HG02870 (cell line): ENCODE measurements at regions not wholly inside any gene's neighbourhood (a gene's known extent, or its start where the extent isn't known, plus 50 kb on each side); places are given as distances from the start of the nearest gene placed in this dataset.
A peak's percentile ranks its signal among the peaks of the same experiment; 100 is the strongest.
"Not testable (repeated sequence)": the region's sequence is repeated elsewhere in the genome, so short reads cannot be mapped to it uniquely, and the experiment has no call there.

ENCODE experiments used
- ATAC-seq: cut with Tn5 transposase; IDR thresholded peaks from one replicate; pipeline ENCODE4 v1.9.1; 2021; ENCODE audit warnings: mild to moderate bottlenecking, moderate library complexity; ENCODE audit not compliant: unreplicated experiment

DNA sequence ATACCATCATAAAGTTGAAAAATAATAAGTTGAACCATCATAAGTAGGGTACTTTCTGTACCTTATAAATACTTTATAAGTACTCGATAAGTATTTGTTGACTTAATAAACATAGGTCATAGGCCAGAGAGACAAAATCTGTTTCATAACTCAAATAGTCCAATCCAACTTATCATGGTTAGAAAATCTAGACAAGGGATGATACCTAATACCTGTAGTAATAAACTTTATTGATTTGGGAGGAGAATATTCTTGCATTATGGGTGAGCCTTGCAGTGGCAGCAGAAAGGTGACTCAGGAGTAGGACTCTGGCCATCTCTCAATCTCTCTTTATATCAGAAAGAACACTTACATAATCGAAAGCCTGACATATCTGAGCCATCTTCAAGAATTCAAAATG is 466.8 kb upstream of the GRIN3A start:
- no peak for ATAC-seq

DNA sequence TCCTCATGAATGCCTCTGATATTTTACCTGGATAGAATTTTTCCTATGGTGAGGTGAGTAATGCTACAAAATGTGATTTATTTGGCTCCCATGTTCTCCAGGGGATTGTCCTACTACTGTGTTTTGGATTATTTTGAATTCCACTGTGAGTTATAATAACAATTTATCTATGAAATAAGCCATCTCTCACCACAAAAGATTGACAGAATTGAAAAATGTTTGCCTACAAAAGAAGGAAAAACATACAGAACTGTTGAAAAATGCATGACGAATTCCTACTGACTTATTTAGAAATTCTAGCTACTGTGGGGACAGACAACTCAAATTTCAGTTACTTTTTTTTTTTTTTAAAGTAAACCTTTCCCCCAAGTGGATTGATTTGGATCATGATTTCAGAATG is 463.7 kb upstream of the GRIN3A start:
- no peak for ATAC-seq

DNA sequence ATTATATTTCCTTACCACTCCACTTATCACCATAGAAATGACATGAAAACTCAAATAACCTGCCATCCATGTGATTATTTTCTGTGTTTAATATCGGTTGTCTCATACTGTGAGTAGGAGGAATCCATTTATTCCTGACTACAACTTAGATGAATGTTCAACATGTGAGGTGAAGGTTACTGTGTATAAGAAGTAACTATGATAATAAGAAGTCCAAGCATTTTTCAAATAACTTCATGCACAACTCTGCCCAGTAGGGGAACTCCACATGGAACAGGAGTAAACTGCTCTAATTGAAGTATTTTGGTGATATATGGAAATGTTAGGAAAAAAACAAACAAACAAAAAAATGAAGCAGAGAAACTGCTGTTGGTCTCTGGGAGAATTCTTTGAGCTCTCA is 447.5 kb upstream of the GRIN3A start:
- ATAC-seq, result no peak

DNA sequence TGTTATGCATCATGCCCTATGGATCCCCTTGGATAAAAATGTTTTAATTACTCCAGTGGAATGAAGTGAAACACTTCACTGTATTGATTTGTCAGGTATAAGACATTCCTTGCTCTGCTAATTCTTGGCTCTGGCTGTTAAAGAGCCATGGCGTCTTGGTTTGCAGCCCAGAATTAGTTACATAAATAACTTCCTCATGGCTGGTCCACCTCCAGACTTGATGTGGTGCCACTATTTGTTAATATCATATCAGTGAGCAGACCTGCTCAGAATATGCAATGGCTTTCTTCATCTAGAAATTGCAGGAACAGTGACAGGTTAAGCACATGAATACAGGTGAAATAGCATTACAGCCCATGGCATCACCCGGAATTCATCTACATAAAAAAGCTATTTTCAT is 446.9 kb upstream of the GRIN3A start:
- no peak for ATAC-seq

DNA sequence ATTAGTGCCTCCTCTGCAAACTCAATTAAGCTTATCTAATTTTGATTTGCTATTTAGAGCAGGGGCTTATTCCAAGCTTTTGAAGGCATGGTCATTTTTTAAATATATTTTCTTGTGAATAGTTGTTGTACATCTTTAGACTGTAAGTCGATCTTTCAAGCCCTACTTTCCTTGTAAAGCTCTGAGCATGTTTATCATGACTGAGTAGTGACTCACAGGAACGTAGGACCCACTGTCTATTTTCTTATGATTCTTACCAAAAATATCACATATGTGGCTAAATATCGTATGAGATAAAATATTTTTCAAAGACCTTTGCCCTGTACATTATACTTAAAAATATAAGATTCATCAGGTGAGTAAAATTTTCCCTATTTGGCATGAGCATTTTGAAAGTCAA is 440.4 kb upstream of the GRIN3A start:
- no peak for ATAC-seq

DNA sequence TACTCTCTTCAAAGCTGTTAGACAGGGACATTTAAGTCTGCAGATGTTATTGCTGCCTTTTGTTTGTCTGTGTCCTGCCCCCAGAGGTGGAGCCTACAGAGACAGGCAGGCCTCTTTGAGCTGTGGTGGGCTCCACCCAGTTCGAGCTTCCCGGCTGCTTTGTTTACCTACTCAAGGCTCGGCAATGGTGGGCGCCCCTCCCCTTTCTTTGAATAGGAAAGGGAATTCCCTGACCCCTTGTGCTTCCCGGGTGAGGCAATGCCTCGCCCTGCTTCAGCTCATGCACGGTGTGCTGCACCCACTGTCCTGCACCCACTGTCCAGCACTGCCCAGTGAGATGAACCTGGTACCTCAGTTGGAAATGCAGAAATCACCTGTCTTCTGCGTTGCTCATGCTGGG is 435.8 kb upstream of the GRIN3A start:
- ATAC-seq, result not testable (repeated sequence)

DNA sequence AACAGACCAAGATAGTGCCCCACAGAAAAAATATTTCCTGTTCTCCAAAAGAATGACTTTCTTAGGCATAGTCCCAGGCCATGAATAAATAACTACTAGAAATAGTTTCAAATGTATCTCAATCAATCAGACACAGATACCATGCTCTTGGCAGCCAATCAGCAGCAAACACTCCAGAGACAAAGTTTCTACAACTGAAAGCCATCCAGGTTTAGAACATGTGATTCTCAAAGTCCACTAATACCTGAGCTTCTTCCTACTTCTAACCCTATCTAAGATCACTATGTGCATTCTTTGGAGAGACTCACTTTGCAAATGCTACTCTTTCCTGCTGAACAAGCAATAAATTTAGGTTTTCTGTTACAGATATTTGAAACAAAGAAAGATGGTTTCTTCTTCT is 425.8 kb upstream of the GRIN3A start:
- ATAC-seq, result no peak

DNA sequence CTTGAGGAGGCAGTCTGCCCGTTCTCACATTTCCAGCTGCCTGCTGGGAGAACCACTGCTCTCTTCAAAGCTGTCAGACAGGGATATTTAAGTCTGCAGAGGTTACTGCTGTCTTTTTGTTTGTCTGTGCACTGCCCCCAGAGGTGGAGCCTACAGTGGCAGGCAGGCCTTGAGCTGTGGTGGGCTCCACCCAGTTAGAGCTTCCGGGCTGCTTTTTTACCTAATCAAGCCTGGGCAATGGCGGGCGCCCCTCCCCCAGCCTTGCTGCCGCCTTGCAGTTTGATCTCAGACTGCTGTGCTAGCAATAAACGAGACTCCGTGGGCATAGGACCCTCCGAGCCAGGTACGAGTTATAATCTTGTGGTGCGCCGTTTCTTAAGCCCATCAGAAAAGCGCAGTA is 414.6 kb upstream of the GRIN3A start:
- not testable (repeated sequence) for ATAC-seq

DNA sequence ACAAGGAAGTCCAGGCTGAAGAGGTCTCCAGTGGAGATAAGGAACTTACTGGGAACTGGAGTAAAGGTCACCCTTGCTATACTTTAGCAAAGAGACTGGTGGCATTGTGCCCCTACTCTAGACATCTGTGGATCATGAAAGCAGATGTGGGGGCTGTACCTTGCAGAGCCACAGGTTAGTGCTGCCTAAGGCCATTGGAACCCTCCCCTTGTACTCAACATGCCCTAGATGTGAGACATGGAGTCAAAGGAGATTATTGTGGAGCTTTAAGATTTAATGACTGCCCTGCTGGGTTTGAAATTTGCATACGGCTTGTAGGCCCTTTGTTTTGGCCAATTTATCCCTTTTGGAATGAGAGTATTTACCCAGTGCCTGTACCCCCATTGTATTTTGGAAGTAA is 397.3 kb upstream of the GRIN3A start:
- no peak for ATAC-seq

DNA sequence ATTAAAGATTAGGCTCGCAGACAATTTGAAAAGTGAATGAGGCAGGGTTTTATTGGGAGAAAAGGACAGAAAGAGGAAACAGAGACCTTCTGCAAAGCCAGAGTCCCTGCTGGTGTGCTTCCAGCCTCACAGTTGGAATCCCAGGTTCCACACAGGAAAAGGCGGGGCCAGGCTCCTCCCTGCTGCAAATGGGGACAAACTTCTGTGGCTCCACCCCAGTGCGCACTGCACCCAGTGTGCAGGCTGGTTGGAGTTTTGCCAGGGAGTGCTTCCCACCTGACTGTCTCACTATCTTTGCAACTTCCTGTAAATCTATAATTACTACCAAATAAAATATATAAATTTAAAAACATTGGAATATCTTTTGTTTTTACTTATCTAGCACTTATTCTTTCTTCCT is 386.0 kb upstream of the GRIN3A start:
- ATAC-seq, result no peak

DNA sequence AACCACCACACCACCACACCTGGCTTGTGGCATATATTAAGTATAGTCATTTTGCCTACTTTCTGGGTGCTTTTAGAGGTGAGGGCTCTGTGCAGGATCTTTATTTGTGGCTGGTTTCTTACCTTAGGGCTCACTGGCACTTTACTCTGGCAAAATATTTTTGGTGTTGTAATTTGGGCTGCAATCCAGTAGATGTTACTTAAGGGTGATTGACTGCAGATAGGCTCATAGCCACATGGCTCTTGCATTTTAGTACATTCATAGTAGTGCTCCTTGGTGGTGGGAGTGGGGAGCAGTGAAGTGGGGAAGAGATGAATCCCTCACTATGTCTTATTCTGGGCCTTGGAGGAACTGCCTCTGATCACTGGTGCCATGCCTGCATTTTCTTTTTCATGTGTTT is 376.1 kb upstream of the GRIN3A start:
- no peak for ATAC-seq

DNA sequence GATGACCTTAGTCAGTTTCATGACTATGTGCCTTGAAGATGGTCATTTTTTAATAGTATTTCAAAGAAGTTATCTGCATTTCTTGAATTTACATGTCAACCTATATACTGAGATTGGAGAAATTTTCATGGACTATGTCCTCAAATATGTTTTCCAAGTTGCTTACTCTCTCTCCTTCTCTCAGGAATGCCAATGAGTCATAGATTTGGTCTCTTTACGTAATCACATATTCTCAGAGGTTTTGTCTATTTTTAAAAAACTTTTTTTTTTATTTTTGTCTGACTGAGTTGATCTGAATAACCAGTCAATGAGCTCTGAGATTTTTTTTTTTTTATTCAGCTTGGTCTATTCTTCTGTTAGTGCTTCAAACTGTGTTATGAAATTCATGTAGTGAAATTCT is 374.7 kb upstream of the GRIN3A start:
- no peak for ATAC-seq

DNA sequence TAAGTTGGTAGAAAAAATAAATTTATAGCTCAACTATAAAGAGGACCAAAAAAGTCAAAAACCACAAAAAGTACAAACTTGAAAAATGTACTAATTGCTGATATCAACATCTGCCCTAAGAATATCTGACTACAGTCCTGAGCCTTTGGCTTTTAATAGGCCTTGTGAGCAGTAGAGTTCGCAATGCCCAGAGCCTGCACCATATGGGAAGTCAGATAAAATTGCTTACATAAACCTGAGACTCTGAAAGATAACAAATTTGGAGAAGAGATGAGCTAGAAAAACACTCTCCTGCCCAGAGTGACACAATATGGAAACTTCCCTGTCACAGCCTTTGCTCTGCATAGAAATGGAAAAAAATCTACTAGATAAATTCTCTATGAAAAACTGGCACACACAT is 368.0 kb upstream of the GRIN3A start:
- no peak for ATAC-seq

DNA sequence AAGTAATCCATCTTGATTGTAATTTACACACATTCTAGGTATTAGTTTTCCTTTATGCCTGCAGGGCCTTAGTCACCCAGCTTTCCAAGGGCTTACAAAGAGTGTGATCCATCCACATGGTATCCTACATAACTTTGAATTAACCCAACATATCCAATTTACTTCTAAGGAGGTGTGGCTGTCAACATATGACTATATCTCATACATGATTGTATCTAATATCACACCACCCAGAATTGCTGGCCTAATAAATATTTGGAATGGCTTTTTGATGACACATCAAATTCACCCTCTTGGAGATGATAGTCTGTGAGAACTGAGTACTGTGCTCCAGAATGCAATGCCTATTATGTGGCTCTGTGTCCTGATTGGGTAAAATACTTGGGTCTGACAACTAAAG is 363.3 kb upstream of the GRIN3A start:
- no peak for ATAC-seq

DNA sequence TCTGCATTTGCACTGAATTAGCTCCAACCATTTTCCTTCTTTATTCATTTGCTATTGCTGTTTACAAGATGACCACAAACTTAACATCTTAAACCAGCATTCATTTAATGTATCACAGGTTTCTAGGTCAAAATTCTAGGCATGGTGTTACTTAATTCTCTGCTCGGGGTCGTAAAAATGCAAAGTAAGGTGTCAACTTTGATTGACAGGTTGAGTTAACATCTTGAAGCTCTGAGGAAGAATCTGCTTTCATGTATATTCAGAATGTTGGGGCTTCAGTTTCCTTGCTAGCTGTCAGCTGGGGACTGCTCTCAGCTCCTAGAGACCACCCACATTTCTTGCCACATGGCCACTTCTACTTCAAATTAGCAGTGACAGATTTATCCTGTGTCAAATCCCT is 348.7 kb upstream of the GRIN3A start:
- no peak for ATAC-seq

DNA sequence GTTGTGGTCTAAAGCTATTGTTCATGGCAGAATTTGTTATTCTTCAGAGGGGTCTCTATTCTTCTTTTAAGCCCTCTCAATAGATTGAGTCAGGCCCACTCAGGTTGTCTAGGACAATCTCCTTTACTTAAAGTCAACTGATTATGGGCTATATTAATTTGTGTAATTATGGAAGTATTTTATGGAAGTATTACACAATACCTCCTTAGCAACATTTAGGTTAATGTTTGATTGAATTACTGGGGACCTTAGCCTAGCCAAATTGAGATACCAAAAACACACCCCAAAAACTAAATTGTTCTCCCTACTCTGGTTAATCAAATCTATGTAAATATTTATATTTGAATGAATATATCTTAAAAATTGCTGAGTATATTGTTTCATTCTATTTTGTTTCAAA is 347.1 kb upstream of the GRIN3A start:
- no peak for ATAC-seq

DNA sequence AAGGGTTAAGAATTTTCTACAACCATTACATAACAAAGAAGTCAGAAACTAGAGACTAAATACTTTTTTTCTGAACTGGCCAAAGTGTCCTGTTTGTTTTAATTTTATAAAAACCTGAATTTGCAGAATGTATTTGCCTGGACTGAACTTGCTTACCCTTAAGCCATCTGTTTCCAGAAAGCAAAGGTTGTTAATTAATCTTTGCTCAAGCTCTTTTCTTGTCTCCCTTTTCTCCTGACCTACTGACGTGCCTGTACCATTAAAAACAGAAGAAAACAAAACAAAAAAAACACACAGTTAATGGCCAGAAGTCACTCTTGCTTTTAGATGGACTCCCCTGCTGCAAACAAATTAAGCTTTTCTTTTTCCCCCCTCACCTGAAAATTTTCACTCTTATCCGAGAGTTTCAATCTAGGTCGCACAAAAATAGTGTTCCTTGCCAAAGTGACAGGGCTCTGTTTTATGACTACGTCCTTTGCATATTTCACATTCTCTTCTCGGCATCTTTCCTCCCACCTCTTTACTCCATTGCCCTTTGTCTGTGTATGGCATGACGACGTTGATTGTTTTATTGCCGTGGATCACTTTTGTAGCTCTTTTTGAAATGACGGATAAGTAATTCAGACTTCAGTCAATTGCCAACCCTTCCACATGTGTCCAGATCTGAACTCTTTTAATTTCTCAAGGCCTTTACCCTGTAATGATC is 333.8 kb upstream of the GRIN3A start:
- no peak for ATAC-seq

DNA sequence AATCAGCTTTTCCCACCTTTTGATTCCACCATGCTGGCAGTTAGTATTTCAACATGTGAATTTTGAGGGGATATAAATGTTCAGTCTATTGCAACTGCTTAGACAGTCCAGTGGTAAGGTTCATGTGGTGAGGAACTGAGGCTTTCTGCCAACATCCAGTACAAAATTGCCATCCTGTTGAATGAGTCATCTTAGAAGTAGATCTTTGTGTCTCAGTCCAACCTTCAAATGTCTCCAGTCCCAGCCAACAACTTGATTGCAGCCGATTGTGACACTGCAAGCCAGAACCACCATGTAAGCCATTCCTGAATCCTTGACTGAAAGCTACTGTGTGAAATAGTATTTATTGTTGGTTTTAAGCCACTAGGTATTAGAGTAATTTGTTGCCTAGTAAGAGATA is 331.5 kb upstream of the GRIN3A start:
- ATAC-seq, result no peak

DNA sequence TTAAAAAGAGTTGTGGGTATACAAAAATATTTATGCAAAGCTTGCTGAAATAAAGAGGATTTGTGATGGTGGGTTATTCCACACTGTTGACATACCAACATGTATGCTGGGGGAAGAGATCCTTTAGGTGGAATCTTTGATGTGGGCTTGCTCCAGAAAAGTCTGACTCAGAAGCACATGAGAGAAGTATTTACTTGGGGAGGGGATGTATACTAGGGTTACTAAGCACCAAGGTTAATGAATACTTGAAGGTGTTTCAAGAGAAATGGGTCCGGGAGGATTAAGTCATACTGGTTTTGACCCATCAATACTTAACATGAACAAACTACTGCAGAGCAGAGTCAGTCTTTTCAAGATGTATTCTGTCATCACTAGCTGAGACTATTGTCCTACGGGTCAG is 316.4 kb upstream of the GRIN3A start:
- ATAC-seq, result no peak

DNA sequence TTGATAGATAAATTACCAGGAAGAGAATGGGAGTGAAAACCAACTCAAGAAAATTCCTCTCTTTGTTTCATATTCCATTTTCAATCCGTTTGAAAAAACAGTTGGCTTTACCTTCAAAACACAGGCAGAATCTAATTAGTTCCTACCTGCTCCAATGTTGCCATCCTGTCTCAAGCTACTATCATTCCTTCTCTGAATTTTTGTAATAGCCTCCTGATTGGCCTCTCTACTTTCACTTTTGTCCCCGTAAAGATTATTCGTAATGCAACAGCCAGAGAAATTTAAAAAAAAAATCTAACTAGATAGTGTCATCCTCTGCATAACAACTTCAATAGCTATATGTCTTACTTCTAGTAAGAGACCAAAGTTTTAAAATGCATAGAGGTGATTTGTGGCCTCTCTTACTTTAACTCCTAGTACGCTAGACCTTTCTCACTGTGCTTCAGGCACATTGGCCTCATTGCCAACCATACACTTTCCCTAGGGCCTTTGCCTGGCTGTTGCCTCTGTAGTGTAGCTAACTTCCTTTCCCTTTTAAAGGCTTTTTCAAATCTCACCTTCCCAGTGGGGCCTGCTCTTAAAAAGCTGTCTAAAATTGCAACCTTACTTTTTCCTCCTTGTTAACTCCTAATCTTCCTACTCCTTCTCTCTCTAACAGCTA is 311.3 kb upstream of the GRIN3A start:
- ATAC-seq, result peak; percentile 55

DNA sequence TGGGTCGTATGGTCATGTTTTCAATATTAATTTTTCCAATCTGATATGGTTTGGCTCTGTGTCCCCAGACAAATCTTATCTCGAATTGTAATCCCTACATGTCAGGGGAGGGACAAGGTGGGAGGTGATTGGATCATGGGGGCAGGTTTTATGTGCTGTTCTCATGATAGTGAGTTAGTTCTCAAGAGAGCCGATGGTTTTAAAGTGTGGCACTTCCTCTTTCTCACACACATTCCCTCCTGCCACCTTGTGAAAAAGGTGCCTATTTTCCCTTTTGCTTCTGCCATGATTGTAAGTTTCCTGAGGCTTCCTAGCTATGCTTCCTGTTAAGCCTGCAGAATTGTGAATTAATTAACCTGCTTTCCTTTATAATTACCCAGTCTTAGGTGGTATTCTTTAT is 309.1 kb upstream of the GRIN3A start:
- ATAC-seq, result no peak

DNA sequence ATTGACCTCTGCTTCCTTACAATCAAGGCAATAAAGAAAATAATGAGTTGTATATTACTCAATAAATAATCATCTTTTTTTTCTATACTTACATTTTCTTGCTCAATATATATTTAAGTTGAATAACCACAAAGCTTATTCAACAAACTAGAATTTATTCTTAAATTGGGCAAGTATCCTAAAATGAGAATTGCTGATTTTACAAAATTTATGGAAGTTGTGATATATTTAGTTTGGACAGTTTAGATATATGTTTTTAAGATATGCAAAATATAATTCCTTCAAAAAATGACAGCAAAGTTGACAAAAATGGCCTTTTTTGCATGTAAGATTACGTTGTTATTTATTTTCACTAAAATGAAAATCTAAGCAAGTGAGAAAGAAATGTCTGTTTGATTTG is 305.7 kb upstream of the GRIN3A start:
- ATAC-seq, result no peak

DNA sequence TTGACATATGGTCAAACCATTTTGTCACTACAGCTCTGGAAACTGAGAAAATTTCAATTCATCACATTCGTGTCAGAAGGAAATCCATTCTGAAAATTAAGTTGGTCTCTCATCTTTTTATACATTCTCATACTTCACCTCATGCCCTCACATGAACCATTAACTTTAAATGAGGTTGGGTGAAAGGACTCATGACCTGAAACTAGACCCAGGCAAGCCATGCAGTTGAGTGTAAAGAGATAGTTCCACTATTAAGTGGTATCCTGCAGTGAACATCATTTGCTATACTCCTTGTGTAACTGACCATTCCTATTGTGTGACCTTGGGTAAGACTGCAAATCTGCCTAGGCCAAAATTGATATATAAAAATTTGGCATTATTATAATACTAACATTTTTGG is 299.6 kb upstream of the GRIN3A start:
- no peak for ATAC-seq
